NCI-H2227 treated with DMSO at 0.1 percent for 48 hours (cell line): ENCODE measurements at regions not wholly inside any gene's neighbourhood (a gene's known extent, or its start where the extent isn't known, plus 50 kb on each side); places are given as distances from the start of the nearest gene placed in this dataset.

Experiments used
- DNase-seq: peaks from one replicate; lab custom pipeline; 2025; lab: John Stamatoyannopoulos, UW

GRCh38 chr5:117504305-117504704 lies 929.7 kb upstream of the SEMA6A start:
- DNase-seq, result no peak

- no peak for DNase-seq
These were observed 923.0 kb upstream of the SEMA6A start for GRCh38 chr5:117497601-117498000.

DNA sequence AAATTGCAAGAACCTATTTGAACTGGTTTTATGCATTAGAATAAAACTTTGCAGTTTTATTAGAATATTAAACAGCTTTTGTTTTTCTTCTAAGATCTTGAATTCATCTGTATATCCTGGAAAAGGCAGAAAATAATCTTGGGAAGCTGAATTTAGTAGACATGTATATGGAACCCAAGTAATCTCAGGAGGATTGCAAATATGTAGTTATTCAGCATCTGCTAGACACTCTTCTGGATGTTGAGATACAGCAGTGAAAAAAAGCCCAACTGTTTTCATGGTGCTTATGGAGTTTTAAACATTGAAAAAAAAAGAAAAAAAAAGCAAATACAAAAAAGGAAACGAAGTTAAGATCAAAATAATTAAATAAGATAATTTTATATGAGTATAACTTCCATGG lies 922.2 kb upstream of the SEMA6A start:
- no peak for DNase-seq

DNA sequence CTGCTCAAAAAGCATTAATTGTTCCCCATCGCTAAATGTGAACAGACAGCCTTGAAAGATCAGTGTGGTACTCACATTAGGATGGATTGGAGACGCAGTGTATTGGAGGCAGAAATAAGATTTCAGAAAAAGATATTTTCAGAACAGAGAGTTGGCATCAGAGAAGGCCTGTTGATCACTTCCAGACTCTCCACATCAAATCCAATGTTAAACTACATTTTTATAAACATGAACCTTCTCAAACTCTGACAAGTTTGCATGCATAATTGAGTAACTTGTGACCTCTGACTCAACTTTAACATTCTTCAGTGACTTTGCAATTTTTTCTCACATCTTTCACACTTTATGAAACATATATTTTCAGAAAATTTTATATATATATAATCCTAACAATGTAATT lies 919.6 kb upstream of the SEMA6A start:
- DNase-seq, result no peak

DNA sequence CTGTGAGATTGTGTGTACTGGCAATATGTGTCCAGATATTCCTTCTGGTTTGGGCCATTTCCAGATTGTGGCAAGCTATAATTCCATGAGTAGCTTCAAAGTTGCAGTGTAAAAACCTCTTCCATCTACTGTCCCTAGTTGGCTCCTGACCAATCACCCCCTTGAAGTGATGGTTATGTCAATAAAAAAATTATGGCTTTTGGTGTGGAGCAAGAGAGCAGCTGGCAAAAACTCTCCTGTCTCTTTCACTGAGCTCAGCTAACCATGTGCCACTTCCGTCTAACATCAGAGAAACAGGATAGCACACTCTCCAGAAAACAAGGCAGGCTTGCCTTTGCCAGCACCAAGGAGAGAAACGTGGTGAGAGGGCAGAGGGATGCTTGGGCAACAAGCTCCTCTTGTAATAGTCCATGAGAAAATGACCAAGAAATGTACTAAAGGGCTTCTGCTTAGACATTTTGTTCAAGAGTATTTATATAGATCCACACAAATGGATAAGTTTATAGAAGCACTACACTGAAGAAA lies 914.4 kb upstream of the SEMA6A start:
- peak; percentile 8 for DNase-seq

GRCh38 chr5:117487556-117487955 lies 912.9 kb upstream of the SEMA6A start:
- no peak for DNase-seq

DNA sequence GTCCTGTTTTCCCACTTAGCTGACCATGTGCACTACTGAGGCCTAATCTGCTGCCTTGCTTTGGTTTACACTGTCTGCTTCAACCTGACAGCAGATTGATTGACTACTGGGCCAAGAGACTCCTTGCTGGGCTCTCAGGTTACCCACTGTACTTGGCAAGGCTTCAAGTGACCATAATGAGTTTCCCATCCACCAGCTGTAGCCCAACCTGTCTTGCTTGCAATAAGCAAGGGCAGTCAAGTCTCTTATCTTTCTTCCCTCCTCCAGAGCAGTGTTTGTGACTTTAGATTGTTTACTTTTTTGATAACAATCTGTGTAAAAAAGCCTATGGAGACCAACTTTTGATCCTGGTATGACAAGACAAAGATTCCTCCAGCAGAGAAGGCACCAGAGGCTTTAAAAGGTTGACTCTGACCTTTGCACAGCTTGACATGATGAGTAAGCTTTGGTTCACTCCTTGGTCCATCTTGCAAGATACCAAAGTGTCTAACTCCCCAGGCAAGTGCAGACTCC lies 912.3 kb upstream of the SEMA6A start:
- DNase-seq, result no peak

GRCh38 chr5:117486261-117486660 lies 911.6 kb upstream of the SEMA6A start:
- no peak for DNase-seq

- DNase-seq, result no peak
These were observed 901.3 kb upstream of the SEMA6A start for GRCh38 chr5:117475919-117476318.

DNA sequence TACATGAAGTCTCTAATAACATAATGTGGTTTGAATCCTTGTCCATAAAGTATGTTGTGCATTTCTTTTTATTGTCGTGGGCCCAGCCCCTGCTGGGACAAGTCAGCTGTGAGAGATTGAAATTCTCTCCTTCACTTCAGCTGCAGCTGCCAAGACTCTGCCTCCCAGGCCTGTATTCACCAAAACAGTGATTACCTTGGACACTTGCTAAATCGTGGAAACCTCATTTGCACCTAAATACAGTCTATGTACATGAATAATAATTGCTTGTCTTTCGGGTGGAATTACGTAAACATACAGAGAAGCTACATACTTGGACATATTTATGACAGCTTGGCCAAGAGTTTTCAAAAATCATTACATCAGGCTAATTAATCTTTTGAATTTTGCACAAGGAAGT lies 898.5 kb upstream of the SEMA6A start:
- DNase-seq, result peak; percentile 35

DNA sequence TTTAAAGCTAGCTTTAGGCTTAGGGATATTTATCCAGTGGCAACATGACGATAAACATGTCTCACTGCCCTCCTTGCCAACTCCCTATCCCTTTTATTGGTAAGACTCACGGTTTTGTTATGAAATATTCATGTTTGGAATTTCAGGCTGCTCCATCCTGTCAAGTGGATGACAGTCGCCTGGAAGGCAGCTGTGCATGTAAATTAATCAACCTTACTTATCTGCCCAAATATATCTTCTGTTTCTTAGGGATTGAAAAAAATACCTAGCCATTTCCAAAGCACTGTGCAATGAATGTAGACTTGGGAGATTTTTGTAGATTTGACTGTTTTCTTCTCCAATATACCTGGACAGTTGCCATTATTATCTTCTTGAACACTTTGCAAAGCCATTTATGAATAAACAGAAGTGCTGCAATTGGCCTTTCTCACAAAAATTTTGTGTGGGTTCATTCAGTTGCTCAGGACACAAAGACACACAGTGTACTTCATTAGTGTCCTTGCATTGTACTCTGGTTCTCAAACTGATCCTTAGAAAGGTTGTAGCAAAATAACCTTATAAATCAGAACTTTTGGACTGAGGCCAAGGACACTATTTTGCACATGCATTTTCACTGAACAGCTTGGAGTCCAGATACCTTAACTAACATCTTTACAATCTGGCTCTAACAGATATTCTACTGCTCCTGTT lies 889.4 kb upstream of the SEMA6A start:
- no peak for DNase-seq

DNA sequence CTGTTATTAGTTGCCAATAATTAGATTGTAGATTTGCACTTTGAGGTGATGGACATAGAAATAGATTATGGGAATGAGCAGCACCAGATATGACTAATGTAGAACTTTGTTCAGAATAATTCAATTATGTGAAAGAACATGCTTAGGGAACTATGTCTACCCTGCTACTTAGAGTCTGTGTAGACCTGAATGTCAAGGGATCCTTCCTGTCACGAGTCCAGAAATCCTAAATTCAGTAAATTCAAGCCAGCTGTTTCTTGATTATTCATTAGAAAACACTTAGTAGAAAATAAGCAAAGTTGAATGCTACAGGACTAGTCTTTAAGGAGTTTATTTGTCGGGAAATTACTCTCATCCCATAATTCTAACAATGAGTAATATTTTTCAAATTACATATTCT lies 887.3 kb upstream of the SEMA6A start:
- no peak for DNase-seq

- no peak for DNase-seq
These were observed 886.8 kb upstream of the SEMA6A start for GRCh38 chr5:117461403-117461802.

DNA sequence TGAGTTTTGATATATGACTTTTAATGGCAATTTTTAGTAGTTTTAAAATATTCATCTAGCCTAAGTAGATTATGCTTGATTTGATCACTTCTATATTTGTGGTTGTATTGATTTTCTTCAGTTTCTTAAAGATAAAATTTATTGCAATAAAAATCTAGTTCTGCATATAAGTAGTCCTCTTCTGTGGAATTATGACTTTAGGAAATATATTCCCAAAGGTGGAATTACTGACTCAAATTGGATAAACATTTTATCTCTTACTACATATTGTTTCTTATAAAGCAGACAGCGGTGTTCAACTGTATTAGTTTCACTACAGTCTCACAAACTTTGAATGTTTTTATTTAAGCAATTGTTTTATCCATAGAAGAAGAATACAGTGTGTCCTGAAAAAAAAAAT lies 883.0 kb upstream of the SEMA6A start:
- DNase-seq, result no peak

DNA sequence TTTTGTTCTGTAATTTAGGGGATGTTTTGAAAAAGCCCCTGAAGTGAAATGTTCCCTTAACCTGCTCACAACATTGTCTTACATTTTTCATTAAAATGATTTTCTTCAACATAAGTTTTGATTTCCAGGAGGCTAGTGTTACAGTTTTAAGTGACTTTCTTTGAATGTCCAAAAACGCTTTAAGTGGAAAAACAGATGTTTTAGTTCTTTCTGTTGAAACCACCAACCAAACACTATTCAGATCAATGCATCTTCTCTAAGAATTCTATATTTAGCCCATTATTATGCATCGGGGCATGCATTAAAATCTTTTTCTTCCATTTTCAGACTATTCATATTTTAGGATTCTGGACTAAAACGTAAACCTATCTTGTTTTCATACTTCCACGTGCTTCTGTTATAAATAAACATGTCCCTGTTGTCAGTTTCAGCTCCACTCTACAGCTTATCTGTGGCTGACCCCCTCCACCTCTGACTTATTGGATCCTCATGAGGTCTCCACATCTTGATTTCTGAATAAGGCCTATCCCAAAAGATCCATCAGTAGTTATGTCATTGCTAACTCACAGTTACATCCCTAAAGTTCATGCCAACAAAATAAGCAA lies 882.3 kb upstream of the SEMA6A start:
- no peak for DNase-seq

DNA sequence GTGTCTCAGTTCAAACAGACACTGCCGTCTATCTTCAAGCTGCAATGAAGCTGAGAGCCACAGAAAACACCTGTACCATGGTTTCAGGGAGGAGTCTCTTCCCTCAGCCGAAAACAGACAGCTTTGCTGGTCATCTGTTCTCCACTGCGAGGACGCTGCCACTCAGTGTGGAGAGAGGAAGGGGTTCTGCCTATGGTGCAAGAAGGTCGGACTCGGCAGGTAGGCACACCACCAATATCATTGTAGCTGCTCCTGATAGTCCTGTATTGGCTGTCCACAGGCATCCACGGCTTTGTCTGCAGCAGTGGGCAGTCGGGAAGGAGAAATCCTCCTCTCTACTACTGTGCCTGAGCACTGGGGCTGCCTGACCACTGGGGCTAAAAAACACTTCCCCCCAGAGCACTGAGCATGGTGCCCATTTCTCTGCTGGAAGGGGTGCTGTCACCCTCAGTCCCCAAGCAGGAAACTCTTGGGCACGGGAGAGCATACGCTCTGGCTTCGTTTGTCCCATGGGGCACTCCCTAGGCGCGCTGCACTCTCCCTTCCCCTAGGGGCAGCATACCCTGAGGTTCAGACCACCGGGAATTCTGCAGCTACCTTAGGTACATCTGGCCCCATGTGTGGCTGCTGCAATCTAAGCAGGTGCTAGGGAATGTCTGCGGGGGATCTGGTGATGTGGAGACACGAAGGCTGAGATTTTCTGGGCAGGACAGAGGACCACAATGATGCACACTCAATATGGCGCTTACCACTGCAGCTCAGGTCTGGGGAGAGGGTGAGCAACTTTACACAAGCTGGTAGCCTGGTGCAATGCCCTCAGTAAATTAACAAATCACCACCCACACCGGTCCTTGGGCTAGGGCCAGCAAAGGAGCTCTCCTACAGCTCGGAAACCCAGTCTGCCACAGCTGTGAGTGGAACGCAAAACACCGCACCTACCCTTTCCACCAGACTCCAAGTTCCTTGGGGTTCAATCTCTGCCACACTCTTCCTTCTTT lies 880.9 kb upstream of the SEMA6A start:
- DNase-seq, result no peak

DNA sequence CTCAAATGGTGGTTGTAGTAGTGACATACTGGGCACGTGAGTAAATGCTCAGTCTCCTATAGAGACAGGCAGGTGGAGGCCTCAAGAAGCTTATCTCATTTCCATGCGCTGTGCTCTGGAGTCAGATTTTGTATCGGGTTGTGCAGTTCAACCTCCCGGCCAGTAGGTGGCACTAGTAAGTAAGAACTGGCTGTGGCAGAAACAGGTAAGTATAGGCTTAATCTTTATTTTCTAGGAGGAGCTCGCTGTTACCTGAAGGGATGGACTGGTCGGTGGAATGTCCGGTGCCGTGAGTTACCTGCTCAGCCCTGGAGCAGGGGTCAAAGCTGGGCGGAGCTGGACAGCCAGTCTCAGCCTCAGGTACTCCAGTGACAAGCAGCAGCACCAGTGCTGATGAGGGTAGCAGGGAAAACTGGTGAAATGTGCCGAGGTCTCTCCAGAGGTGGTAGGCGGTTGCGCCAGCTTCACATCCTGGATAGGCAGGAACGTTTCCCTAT lies 880.1 kb upstream of the SEMA6A start:
- no peak for DNase-seq

DNA sequence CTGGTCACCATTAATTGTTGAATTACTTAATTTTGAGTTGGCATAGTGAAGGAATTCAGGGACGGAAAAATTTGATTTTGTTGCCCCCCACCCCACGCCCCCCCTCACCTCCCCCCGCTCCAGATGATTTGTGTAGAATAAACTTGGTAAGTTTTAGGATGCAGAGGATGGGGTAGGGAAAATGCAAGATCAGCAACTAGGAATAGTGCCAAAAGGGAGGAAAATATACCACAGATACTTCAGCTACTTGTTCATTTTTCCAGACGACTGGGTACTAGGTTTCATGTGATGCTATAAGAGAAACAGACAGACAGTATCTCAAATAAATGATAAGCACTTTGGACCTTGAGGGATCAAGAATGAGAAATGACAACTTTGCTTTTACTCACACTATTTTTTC lies 862.2 kb upstream of the SEMA6A start:
- DNase-seq, result no peak

GRCh38 chr5:117435203-117435602 lies 860.6 kb upstream of the SEMA6A start:
- no peak for DNase-seq

- DNase-seq, result no peak
These were observed 859.6 kb upstream of the SEMA6A start for GRCh38 chr5:117434254-117434653.

GRCh38 chr5:117433818-117434217 lies 859.2 kb upstream of the SEMA6A start:
- no peak for DNase-seq

GRCh38 chr5:117431091-117431490 lies 856.5 kb upstream of the SEMA6A start:
- DNase-seq, result no peak
